ENCODE measurements at regions not wholly inside any gene's neighbourhood (a gene's known extent, or its start where the extent isn't known, plus 50 kb on each side); places are given as distances from the start of the nearest gene placed in this dataset.

GRCh38 chr2:43163584-43164270, 62.7 kb downstream of the ZFP36L2 start:
- no peak for TF ChIP-seq CTCF (conservative IDR thresholded peaks at IDR 0.05)
- no peak overlapping the region for H3K27ac ChIP-seq

GRCh38 chr2:43162511-43162776, 64.0 kb downstream of the ZFP36L2 start:
- H3K27ac ChIP-seq = no peak overlapping the region
- no peak for TF ChIP-seq CTCF (conservative IDR thresholded peaks at IDR 0.05)

- H3K27ac ChIP-seq = no peak overlapping the region
Measured at GRCh38 chr2:43161650-43162510, 64.5 kb downstream of the ZFP36L2 start.

GRCh38 chr2:43160778-43161177, 65.6 kb downstream of the ZFP36L2 start:
- no peak for TF ChIP-seq CTCF (conservative IDR thresholded peaks at IDR 0.05)
- no peak overlapping the region for H3K27ac ChIP-seq

More at GRCh38 chr2:43161650-43162510, 64.5 kb downstream of the ZFP36L2 start:
- TF ChIP-seq CTCF (conservative IDR thresholded peaks at IDR 0.05) = no peak

- H3K27ac ChIP-seq = no peak overlapping the region
- TF ChIP-seq CTCF (conservative IDR thresholded peaks at IDR 0.05) = no peak
Measured at GRCh38 chr2:43159797-43160196, 66.6 kb downstream of the ZFP36L2 start.

GRCh38 chr2:43158259-43158880, 68.0 kb downstream of the ZFP36L2 start:
- H3K27ac ChIP-seq = no peak overlapping the region
- no peak for TF ChIP-seq CTCF (conservative IDR thresholded peaks at IDR 0.05)

GRCh38 chr2:43157506-43158246, 68.7 kb downstream of the ZFP36L2 start:
- TF ChIP-seq CTCF (conservative IDR thresholded peaks at IDR 0.05) = no peak
- no peak overlapping the region for H3K27ac ChIP-seq

Data from VCaP (cell line).